GM20431 (cell line): ENCODE measurements at regions not wholly inside any gene's neighbourhood (a gene's known extent, or its start where the extent isn't known, plus 50 kb on each side); places are given as distances from the start of the nearest gene placed in this dataset.
"Not testable (repeated sequence)": the region's sequence is repeated elsewhere in the genome, so short reads cannot be mapped to it uniquely, and the experiment has no call there.

Experiments used
- in situ Hi-C: fragments of 300-500 bp; cut with MseI, MboI; formaldehyde crosslinking; loops from one replicate; pipeline ENCODE4 v1.15.0; 2020; ENCODE audit warnings: low sequenced_read_pairs; ENCODE audit not compliant: unreplicated experiment

GRCh38 chr16:48813485-48813884 lies 203.5 kb upstream of the N4BP1 start:
- in situ Hi-C loops: no loop called here

DNA sequence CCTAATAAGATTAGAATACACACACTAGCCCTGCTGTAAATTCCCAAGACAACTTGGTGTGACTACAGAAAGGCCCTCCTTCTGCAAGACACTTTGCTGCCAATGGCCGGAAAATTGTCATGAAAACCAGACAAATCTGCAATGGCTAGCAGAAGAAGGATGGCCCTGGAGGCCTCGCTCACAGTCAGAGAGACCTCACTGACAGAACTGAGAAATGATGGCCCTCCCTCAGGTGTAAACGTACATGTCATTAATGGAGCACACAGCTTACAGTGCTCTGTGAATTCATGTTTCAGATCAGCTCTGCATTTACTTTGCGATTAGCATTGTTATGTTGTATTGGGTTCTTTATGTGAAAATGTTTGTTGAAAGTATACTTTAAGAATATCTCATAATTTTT lies 202.9 kb upstream of the N4BP1 start:
- in situ Hi-C loops: no loop called here

DNA sequence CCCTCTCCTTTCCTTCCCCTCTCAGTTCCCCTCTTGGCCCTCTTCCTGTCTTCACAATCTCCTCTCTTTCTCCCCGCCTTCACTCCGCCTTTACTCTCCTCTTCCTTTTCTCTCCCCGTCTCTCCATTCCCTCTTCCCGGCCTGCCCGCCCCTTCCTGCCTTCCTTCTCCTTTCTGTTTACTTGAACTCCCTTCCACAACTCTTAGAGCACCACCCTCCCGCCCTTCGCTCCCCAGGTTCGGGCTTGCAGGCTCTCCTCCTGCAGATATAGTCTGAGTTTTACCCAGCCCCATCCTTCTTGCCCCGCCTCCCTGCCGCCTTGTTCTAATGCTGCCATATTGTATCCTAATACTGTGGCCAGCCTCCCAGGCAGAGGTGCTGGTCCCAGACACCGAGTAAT lies 201.5 kb upstream of the N4BP1 start:
- in situ Hi-C loops: no loop called here

- in situ Hi-C loops: no loop called here
These were observed 200.9 kb upstream of the N4BP1 start for GRCh38 chr16:48810803-48811453.

GRCh38 chr16:48810436-48810802 lies 200.4 kb upstream of the N4BP1 start:
- in situ Hi-C loops: no loop called here

DNA sequence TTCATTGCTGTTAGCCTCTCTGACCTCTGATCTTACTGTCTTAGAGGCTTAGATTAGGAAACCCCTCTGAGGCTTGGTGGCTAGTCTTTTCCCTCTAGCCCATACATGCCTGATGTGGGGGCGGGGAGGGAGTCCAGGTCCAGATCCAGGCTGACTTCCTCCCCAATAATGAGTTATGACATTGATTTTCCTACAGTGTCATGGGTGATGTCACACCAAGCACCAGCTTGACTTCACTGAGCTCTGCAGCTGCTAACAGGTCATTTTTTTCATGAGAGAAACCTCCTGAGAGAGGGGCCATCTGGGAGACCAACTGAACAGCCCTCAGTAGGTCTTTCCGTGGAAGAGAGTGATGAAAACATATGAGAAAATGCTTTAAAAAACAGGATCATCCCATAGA lies 180.2 kb upstream of the N4BP1 start:
- in situ Hi-C loops: no loop called here

- in situ Hi-C loops: no loop called here
These were observed 178.5 kb upstream of the N4BP1 start for GRCh38 chr16:48788475-48788874.

DNA sequence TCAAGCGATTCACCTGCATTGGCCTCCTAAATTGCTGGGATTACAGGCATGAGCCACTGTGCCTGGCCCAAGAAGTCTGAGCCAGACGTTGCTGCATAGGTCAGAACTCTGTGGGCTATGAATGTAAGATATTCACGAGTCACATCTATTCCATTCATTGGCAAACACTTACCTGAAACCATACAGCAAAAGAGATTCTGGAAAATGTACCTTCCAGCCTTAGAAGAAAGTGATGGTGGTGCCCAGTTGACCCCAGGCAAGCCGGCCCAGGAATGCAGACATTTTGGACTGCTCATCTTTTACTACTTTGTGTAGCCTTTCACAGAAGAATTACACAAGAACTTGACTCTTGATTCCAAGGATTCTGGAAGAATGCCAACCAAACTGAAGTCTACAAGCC lies 135.6 kb upstream of the N4BP1 start:
- in situ Hi-C loops: no loop called here

GRCh38 chr16:48740964-48741363 lies 131.0 kb upstream of the N4BP1 start:
- in situ Hi-C loops: no loop called here

GRCh38 chr16:48734220-48734619 lies 124.2 kb upstream of the N4BP1 start:
- in situ Hi-C loops: no loop called here

DNA sequence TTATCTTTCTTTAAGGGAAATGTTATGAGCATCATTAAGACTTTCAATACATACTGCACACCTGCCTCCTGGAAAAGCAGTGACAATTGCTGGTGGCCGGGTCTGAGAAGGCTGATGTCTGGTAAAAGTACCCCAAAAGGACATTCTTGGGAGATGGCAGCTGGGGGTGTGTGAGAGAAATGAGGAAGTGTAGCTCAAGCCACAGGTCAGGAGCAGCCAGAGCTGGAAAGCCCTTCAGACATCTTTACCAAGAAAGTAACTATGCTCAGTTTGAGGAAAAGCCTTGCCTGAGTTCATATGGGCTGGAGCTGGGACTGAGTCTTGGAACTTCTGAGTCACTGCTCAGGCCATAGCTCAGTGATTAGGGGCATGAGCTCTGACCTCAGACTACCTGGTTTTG lies 94.7 kb upstream of the N4BP1 start:
- in situ Hi-C loops: no loop called here

DNA sequence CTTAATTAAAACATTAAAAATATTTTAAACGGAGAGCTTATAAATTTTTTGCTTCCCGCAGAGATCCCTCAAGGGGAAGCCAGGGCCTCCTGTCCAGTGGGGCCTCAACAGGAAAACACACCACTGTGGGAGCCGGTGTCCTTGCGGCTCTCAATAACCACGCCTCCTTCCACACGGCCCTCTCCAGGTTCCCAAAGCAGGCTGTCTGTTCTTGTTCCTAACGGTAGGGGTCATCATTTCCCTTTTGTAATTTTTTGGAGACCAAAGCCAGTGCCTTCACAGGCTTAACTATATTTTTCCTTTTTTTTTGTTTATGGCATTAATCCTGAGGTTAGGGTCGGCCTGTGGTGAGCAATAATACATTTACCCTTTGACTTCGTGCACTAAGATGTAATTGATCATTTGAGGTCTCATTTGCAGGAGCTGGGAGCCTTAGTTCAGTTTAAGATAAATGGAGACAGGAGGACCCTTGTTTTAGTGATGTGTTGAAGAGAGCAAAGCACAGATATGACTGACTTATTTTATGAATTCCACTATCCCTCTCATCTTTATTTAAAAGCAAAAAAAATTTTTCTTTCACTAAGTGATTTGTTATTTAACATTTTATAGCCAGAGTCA lies 77.5 kb upstream of the N4BP1 start:
- in situ Hi-C loops: loop anchor here (10.0 kb wide), 1 partner anchor 657 kb away; no protein-coding TSS in a partner anchor

- in situ Hi-C loops: loop anchor here (10.0 kb wide), 1 partner anchor 661 kb away; no protein-coding TSS in a partner anchor
These were observed 74.2 kb upstream of the N4BP1 start for GRCh38 chr16:48684148-48684547.

- in situ Hi-C loops: loop anchor here (10.0 kb wide), 1 partner anchor 662 kb away; no protein-coding TSS in a partner anchor
These were observed 73.0 kb upstream of the N4BP1 start for GRCh38 chr16:48682971-48683370.

DNA sequence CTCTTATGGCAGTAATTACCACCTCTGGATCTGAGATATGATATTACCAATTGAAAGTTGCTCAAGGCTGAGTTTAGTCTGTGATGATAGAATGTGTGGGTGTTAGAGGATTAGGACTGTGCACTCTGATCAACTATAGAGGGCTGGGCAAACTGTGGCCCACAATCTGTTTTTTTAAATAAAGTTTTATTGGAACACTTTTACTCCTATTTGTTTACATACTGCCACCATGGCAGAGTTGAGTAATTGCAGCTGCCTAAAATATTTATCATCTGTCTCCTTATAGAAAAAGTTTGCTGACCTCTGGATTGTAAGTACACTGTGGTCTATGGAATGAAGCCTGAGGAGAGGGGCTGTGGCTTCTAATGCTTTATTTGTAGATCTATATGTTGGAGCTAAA lies 71.5 kb upstream of the N4BP1 start:
- in situ Hi-C loops: loop anchor here (10.0 kb wide), 1 partner anchor 663 kb away; no protein-coding TSS in a partner anchor

GRCh38 chr16:48680881-48681280 lies 70.9 kb upstream of the N4BP1 start:
- in situ Hi-C loops: loop anchor here (10.0 kb wide), 1 partner anchor 664 kb away; no protein-coding TSS in a partner anchor

- in situ Hi-C loops: no loop called here
These were observed 66.9 kb upstream of the N4BP1 start for GRCh38 chr16:48676836-48677235.

- in situ Hi-C loops: not testable (repeated sequence)
These were observed 58.2 kb upstream of the N4BP1 start for GRCh38 chr16:48668184-48668583.

DNA sequence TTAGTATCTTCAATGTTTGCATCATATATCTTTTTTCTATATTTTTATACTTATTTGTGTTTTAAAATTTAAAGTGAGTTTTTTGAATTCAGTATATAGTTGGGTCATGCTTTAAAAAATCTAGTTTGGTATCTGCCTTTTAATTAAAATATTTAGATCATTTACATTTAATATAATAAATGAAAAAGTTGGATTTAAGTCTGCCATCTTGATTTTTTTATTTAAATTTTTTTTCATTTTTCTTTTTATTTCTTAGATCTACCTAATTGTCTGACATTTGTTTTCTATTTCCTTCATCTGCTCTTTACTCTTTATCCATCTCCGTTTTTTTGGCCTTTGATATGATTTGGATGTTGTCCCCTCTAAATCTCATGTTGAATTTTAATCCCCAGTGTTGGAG lies 50.0 kb upstream of the N4BP1 start:
- in situ Hi-C loops: no loop called here
